SK-N-SH treated with all-trans-retinoic acid at 6 μM for 48 hours (cell line): ENCODE measurements at regions not wholly inside any gene's neighbourhood (a gene's known extent, or its start where the extent isn't known, plus 50 kb on each side); places are given as distances from the start of the nearest gene placed in this dataset.
A peak's percentile ranks its signal among the peaks of the same experiment; 100 is the strongest.
"Not testable (repeated sequence)": the region's sequence is repeated elsewhere in the genome, so short reads cannot be mapped to it uniquely, and the experiment has no call there.

ENCODE experiments used
- ATAC-seq: fragments of 200-7000 bp; cut with Tn5 transposase; 3 replicates; pipeline ENCODE4 v1.9.1; 2020; ENCODE audit warnings: mild to moderate bottlenecking, moderate library complexity
- ARNTL ChIP-seq: fragments of 450-650 bp; formaldehyde crosslinking; IDR thresholded peaks from 2 replicates; pipeline ENCODE4 v1.5.0; 2020; ENCODE audit warnings: low read depth, mild to moderate bottlenecking, moderate library complexity, borderline replicate concordance
- BACH2 ChIP-seq: fragments of 250-450 bp; sonication (Bioruptor Pico); IDR thresholded peaks from 2 replicates; pipeline ENCODE4 v1.9.0; 2021; ENCODE audit warnings: mild to moderate bottlenecking, borderline replicate concordance
- CREB5 ChIP-seq: fragments of 250-450 bp; sonication (Bioruptor Pico); IDR thresholded peaks from 2 replicates; pipeline ENCODE4 v1.5.1; 2020; ENCODE audit warnings: low read depth, mild to moderate bottlenecking, moderate library complexity
- CSDC2 ChIP-seq: fragments of 250-450 bp; sonication (Bioruptor Pico); IDR thresholded peaks from 2 replicates; pipeline ENCODE4 v1.5.0; 2020; ENCODE audit warnings: mild to moderate bottlenecking, moderate library complexity
- CSRNP3 ChIP-seq: fragments of 250-450 bp; sonication (Bioruptor Pico); IDR thresholded peaks from 2 replicates; pipeline ENCODE4 v1.5.1; 2021; ENCODE audit warnings: mild to moderate bottlenecking, moderate library complexity
- ESRRG ChIP-seq: fragments of 250-450 bp; sonication (Bioruptor Pico); IDR thresholded peaks from 2 replicates; pipeline ENCODE4 v1.6.1; 2021; ENCODE audit warnings: mild to moderate bottlenecking
- OSR1 ChIP-seq: fragments of 250-450 bp; sonication (Bioruptor Pico); IDR thresholded peaks from 2 replicates; pipeline ENCODE4 v1.8.0; 2022; ENCODE audit warnings: moderate library complexity, mild to moderate bottlenecking, inconsistent platforms
- PPARA ChIP-seq: fragments of 250-450 bp; sonication (Bioruptor Pico); IDR thresholded peaks from 2 replicates; pipeline ENCODE4 v1.5.0; 2020; ENCODE audit warnings: mild to moderate bottlenecking, borderline replicate concordance
- RARB ChIP-seq: fragments of 250-450 bp; sonication (Bioruptor Pico); IDR thresholded peaks from 2 replicates; pipeline ENCODE4 v1.8.0; 2021; ENCODE audit warnings: mild to moderate bottlenecking, moderate library complexity
- SNAI2 ChIP-seq: fragments of 250-450 bp; sonication (Bioruptor Pico); IDR thresholded peaks from 2 replicates; pipeline ENCODE4 v1.5.0; 2020; ENCODE audit warnings: mild to moderate bottlenecking, moderate library complexity
- TOX ChIP-seq: fragments of 250-450 bp; sonication (Bioruptor Pico); IDR thresholded peaks from 2 replicates; pipeline ENCODE4 v1.8.0; 2021; ENCODE audit warnings: mild to moderate bottlenecking, moderate library complexity, borderline replicate concordance
- ZC3H10 ChIP-seq: fragments of 250-450 bp; sonication (Bioruptor Pico); IDR thresholded peaks from 2 replicates; pipeline ENCODE4 v1.5.1; 2021; ENCODE audit warnings: mild to moderate bottlenecking, moderate library complexity
- ZFP3 ChIP-seq: fragments of 250-450 bp; sonication (Bioruptor Pico); IDR thresholded peaks from 2 replicates; pipeline ENCODE4 v1.5.0; 2020; ENCODE audit warnings: mild to moderate bottlenecking, moderate library complexity
- ZFP30 ChIP-seq: fragments of 450-650 bp; formaldehyde crosslinking; IDR thresholded peaks from 2 replicates; pipeline ENCODE4 v1.5.0; 2022; ENCODE audit warnings: mild to moderate bottlenecking, moderate library complexity
- ZNF565 ChIP-seq: fragments of 450-650 bp; formaldehyde crosslinking; conservative IDR thresholded peaks from 2 replicates; pipeline ENCODE4 v1.5.0; 2020; ENCODE audit warnings: low read depth, mild to moderate bottlenecking, moderate library complexity
- ZNF70 ChIP-seq: fragments of 450-650 bp; formaldehyde crosslinking; IDR thresholded peaks from 2 replicates; pipeline ENCODE4 v1.5.0; 2020; ENCODE audit warnings: mild to moderate bottlenecking, moderate library complexity
- ZNF8 ChIP-seq: fragments of 450-650 bp; formaldehyde crosslinking; IDR thresholded peaks from 2 replicates; pipeline ENCODE4 v1.5.0; 2020; ENCODE audit warnings: mild to moderate bottlenecking, moderate library complexity
- TF ChIP-seq, protein P1 (sequence below): fragments of 250-450 bp; sonication (Bioruptor Pico); IDR thresholded peaks from 2 replicates; pipeline ENCODE4 v1.8.0; 2021; ENCODE audit warnings: low read depth, mild to moderate bottlenecking, moderate library complexity, borderline replicate concordance
- TF ChIP-seq, protein P2 (sequence below): fragments of 250-450 bp; sonication (Bioruptor Pico); IDR thresholded peaks from 2 replicates; pipeline ENCODE4 v1.8.0; 2020; ENCODE audit warnings: mild to moderate bottlenecking, moderate library complexity, borderline replicate concordance

- TF ChIP-seq ZNF70, result no peak
- TF ChIP-seq OSR1 (CRISPR knock-in tag), result no peak
- no peak for ATAC-seq
Measured at GRCh38 chr6:84973606-84974005, 209.2 kb upstream of the TBX18 start.

GRCh38 chr6:84967965-84968364 is 203.6 kb upstream of the TBX18 start:
- no peak for TF ChIP-seq ZFP3 (CRISPR knock-in tag)
- ATAC-seq, result no peak

- peak; percentile 87 for ATAC-seq
- TF ChIP-seq ARNTL, result no peak
- no peak for TF ChIP-seq BACH2
- TF ChIP-seq CREB5 (CRISPR knock-in tag), result no peak
- TF ChIP-seq ZC3H10 (CRISPR knock-in tag), result no peak
- TF ChIP-seq TOX (CRISPR knock-in tag), result no peak
- no peak for TF ChIP-seq RARB
Measured at GRCh38 chr6:84967389-84967788, 203.0 kb upstream of the TBX18 start.

- no peak for TF ChIP-seq ZNF70
- TF ChIP-seq CSRNP3 (CRISPR knock-in tag), result no peak
- no peak for TF ChIP-seq SNAI2 (CRISPR knock-in tag)
- TF ChIP-seq CREB5 (CRISPR knock-in tag), result no peak
- TF ChIP-seq ZNF8 (CRISPR knock-in tag), result no peak
- TF ChIP-seq ZNF565, result no peak
- TF ChIP-seq RARB, result no peak
- no peak for TF ChIP-seq ZC3H10 (CRISPR knock-in tag)
- TF ChIP-seq ESRRG (CRISPR knock-in tag), result no peak
- TF ChIP-seq ZFP30 (CRISPR knock-in tag), result no peak
- TF ChIP-seq, all 23 proteins: peak for 0
- ATAC-seq, result no peak
Measured at GRCh38 chr6:84953111-84953755, 188.8 kb upstream of the TBX18 start.

DNA sequence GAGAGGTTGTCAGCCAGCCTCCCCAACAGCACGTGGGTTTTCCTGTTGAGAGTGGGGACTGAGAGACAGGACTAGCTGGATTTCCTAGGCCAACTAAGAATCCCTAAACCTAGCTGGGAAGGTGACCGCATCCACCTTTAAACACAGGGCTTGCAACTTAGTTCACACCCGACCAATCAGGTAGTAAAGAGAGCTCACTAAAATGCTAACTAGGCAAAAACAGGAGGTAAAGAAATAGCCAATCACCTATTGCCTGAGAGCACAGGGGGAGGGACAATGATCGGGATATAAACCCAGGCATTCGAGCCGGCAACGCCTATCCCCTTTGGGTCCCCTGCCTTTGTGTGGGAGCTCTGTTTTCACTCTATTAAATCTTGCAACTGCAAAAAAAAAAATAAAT is 180.5 kb upstream of the TBX18 start:
- ATAC-seq, result not testable (repeated sequence)

DNA sequence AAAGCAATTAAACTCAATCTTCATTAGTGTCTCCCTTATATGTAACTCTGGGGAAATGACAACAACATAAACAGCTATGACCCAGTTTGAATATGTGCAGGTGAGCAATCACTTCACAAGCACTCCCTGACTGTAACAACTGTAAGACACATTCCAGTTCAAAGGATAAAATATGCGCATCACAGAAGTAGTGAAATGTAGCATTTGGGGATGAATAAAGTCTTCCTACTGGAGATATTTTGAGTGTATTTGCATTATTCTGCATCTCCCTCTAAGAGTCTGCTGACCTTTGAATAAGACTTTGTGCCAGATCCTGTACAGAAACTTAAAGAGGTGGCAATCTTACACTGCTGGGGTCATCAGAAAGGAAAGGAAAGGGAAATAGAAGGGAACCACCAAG is 179.5 kb upstream of the TBX18 start:
- TF ChIP-seq, protein P1, sequence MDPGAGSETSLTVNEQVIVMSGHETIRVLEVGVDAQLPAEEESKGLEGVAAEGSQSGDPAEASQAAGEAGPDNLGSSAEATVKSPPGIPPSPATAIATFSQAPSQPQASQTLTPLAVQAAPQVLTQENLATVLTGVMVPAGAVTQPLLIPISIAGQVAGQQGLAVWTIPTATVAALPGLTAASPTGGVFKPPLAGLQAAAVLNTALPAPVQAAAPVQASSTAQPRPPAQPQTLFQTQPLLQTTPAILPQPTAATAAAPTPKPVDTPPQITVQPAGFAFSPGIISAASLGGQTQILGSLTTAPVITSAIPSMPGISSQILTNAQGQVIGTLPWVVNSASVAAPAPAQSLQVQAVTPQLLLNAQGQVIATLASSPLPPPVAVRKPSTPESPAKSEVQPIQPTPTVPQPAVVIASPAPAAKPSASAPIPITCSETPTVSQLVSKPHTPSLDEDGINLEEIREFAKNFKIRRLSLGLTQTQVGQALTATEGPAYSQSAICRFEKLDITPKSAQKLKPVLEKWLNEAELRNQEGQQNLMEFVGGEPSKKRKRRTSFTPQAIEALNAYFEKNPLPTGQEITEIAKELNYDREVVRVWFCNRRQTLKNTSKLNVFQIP (CRISPR knock-in tag), result no peak
- TF ChIP-seq RARB, result no peak
- no peak for TF ChIP-seq ZNF8 (CRISPR knock-in tag)
- TF ChIP-seq ZNF70, result no peak
- TF ChIP-seq, protein P2, sequence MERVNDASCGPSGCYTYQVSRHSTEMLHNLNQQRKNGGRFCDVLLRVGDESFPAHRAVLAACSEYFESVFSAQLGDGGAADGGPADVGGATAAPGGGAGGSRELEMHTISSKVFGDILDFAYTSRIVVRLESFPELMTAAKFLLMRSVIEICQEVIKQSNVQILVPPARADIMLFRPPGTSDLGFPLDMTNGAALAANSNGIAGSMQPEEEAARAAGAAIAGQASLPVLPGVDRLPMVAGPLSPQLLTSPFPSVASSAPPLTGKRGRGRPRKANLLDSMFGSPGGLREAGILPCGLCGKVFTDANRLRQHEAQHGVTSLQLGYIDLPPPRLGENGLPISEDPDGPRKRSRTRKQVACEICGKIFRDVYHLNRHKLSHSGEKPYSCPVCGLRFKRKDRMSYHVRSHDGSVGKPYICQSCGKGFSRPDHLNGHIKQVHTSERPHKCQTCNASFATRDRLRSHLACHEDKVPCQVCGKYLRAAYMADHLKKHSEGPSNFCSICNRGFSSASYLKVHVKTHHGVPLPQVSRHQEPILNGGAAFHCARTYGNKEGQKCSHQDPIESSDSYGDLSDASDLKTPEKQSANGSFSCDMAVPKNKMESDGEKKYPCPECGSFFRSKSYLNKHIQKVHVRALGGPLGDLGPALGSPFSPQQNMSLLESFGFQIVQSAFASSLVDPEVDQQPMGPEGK (CRISPR knock-in tag), result no peak
- TF ChIP-seq PPARA (CRISPR knock-in tag), result no peak
- no peak for TF ChIP-seq ZC3H10 (CRISPR knock-in tag)
- TF ChIP-seq CSDC2 (CRISPR knock-in tag), result no peak
- no peak for TF ChIP-seq ESRRG (CRISPR knock-in tag)
- TF ChIP-seq CSRNP3 (CRISPR knock-in tag), result no peak
- no peak for TF ChIP-seq CREB5 (CRISPR knock-in tag)
- TF ChIP-seq ZFP3 (CRISPR knock-in tag), result no peak

DNA sequence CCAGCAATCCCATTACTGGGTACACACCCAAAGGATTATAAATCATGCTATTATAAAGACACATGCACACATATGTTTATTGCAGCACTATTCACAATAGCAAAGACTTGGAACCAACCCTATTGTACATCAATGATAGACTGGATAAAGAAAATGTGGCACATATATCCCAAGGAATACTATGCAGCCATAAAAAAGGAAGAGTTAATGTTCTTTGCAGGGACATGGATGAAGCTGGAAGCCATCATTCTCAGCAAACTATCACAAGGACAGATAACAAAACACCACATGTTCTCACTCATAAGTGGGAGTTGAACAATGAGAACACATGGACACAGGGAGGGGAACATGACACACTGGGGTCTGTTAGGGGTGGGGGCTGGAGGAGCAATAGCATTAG is 177.2 kb upstream of the TBX18 start:
- ATAC-seq, result not testable (repeated sequence)

More for the DNA sequence above, 179.5 kb upstream of the TBX18 start:
- no peak for ATAC-seq
